ENCODE measurements at regions not wholly inside any gene's neighbourhood (a gene's known extent, or its start where the extent isn't known, plus 50 kb on each side); places are given as distances from the start of the nearest gene placed in this dataset.

GRCh38 chr3:127405010-127405598 is 117.3 kb upstream of the PRR20G start:
- H3K4me1 ChIP-seq (ENCODE audit: control extremely low read depth in 1 of 4, control insufficient read depth in 4 of 4, insufficient read depth in 4 of 4, low read length in 3 of 4): no peaks in the 10 kb centered on the region
- no peak overlapping the region for H3K4me3 ChIP-seq (ENCODE audit: control insufficient read depth in 1 of 7, extremely low read depth in 1 of 7, insufficient read depth in 4 of 7, low read depth in 2 of 7, low read length in 6 of 7)
- H3K27me3 ChIP-seq (replicated peaks in 2 of 5; ENCODE audit: control insufficient read depth in 4 of 5, insufficient read depth in 5 of 5, low read length in 4 of 5): peaks cover 0 to 26% (median 2%) of the 10 kb centered on the region in 5 experiments
- no peaks in the 10 kb centered on the region for H3K36me3 ChIP-seq (ENCODE audit: control insufficient read depth in 4 of 4, insufficient read depth in 4 of 4, low read length in 3 of 4)
- no peak overlapping the region for H3K27ac ChIP-seq (ENCODE audit: insufficient read depth in 1 of 2, low read depth in 1 of 2, low read length in 2 of 2, poor library complexity in 1 of 2, severe bottlenecking in 2 of 2)
- 69% methylated on average over 7 of the region's 8 CpGs for WGBS (ENCODE audit: insufficient coverage)
- no peak for DNase-seq
- CTCF ChIA-PET: interaction anchor here (1.0 kb wide), 1 partner anchor 31 kb away, joined by 3 read pairs; no protein-coding TSS in a partner anchor
- POLR2A ChIA-PET: no interaction called here
- no peaks in the 10 kb centered on the region for H3K9me3 ChIP-seq (ENCODE audit: control extremely low read depth in 1 of 5, control insufficient read depth in 4 of 5, insufficient read depth in 2 of 5, low read depth in 1 of 5, low read length in 4 of 5)

GRCh38 chr3:127404221-127405009 is 116.6 kb upstream of the PRR20G start:
- CTCF ChIA-PET: interaction anchor here (1.0 kb wide), 1 partner anchor 31 kb away, joined by 3 read pairs; no protein-coding TSS in a partner anchor
- H3K36me3 ChIP-seq (ENCODE audit: control insufficient read depth in 4 of 4, insufficient read depth in 4 of 4, low read length in 3 of 4): no peaks in the 10 kb centered on the region
- H3K27ac ChIP-seq (ENCODE audit: insufficient read depth in 1 of 2, low read depth in 1 of 2, low read length in 2 of 2, poor library complexity in 1 of 2, severe bottlenecking in 2 of 2): no peak overlapping the region
- 61% methylated on average over 4 of the region's 8 CpGs for WGBS (ENCODE audit: insufficient coverage)
- no peaks in the 10 kb centered on the region for H3K4me1 ChIP-seq (ENCODE audit: control extremely low read depth in 1 of 4, control insufficient read depth in 4 of 4, insufficient read depth in 4 of 4, low read length in 3 of 4)
- peaks cover 0 to 2% (median 0%) of the 10 kb centered on the region in 5 experiments for H3K9me3 ChIP-seq (ENCODE audit: control extremely low read depth in 1 of 5, control insufficient read depth in 4 of 5, insufficient read depth in 2 of 5, low read depth in 1 of 5, low read length in 4 of 5)
- H3K4me3 ChIP-seq (ENCODE audit: control insufficient read depth in 1 of 7, extremely low read depth in 1 of 7, insufficient read depth in 4 of 7, low read depth in 2 of 7, low read length in 6 of 7): no peak overlapping the region
- POLR2A ChIA-PET: no interaction called here
- peaks cover 0 to 25% (median 2%) of the 10 kb centered on the region in 5 experiments for H3K27me3 ChIP-seq (replicated peaks in 2 of 5; ENCODE audit: control insufficient read depth in 4 of 5, insufficient read depth in 5 of 5, low read length in 4 of 5)
- no peak for DNase-seq

- H3K27me3 ChIP-seq (replicated peaks in 2 of 5; ENCODE audit: control insufficient read depth in 4 of 5, insufficient read depth in 5 of 5, low read length in 4 of 5): peaks cover 0 to 21% (median 2%) of the 10 kb centered on the region in 5 experiments
- H3K36me3 ChIP-seq (ENCODE audit: control insufficient read depth in 4 of 4, insufficient read depth in 4 of 4, low read length in 3 of 4): no peaks in the 10 kb centered on the region
- no peak overlapping the region for H3K27ac ChIP-seq (ENCODE audit: insufficient read depth in 1 of 2, low read depth in 1 of 2, low read length in 2 of 2, poor library complexity in 1 of 2, severe bottlenecking in 2 of 2)
- H3K4me1 ChIP-seq (ENCODE audit: control extremely low read depth in 1 of 4, control insufficient read depth in 4 of 4, insufficient read depth in 4 of 4, low read length in 3 of 4): no peaks in the 10 kb centered on the region
- ChIA-PET CTCF (no interaction called here), POLR2A (no interaction called here)
- no peak overlapping the region for H3K4me3 ChIP-seq (ENCODE audit: control insufficient read depth in 1 of 7, extremely low read depth in 1 of 7, insufficient read depth in 4 of 7, low read depth in 2 of 7, low read length in 6 of 7)
- no CpG with 5 or more reads among the region's 2 CpGs for WGBS (ENCODE audit: insufficient coverage)
- H3K9me3 ChIP-seq (ENCODE audit: control extremely low read depth in 1 of 5, control insufficient read depth in 4 of 5, insufficient read depth in 2 of 5, low read depth in 1 of 5, low read length in 4 of 5): peaks cover 0 to 5% (median 0%) of the 10 kb centered on the region in 5 experiments
- no peak for DNase-seq
These were observed 115.9 kb upstream of the PRR20G start for GRCh38 chr3:127403795-127404194.

DNA sequence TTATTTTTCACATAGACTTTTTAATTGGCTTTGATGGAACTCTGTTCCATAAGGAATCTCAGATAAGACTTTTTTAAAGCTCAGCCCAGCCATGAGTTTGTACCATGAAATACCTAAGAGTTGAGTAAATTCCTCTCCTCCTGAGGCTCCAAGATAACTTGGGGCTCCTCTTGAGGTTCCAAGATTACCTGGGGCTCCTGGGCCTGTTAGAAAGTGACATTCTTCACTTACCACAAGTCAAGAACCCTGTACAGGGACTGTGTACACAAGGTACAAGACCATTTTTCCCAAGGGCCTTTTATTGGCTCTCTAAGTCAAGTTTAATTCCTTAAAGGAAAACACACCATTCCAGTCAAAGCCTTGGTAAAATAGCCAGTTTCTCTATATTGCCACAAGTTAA is 111.3 kb upstream of the PRR20G start:
- peaks cover 0 to 40% (median 8%) of the 10 kb centered on the region in 5 experiments for H3K27me3 ChIP-seq (replicated peaks in 2 of 5; ENCODE audit: control insufficient read depth in 4 of 5, insufficient read depth in 5 of 5, low read length in 4 of 5)
- ChIA-PET CTCF (no interaction called here), POLR2A (no interaction called here)

DNA sequence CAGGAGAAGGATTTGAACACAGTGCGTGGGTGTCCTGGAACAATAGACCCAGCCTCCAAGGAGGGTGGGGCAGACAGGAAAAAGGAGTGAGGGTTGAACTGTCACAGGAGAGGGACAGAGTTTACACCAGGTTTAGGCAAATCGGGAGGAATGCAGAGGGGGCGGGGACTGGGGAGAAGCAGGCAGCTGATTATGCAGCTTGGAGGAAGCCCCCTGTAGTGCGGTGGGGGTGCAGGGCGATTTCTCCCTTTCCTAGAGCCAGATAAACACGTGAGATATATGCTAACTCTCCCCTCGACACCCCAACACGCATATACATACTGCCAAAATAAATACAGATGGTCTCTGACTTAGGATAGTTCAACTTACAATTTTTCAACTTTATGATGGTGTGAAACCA is 108.6 kb upstream of the PRR20G start:
- ChIA-PET CTCF (no interaction called here), POLR2A (no interaction called here)
- 17% methylated on average over 4 of the region's 8 CpGs for WGBS (ENCODE audit: insufficient coverage)
- no peak overlapping the region for H3K27ac ChIP-seq (ENCODE audit: insufficient read depth in 1 of 2, low read depth in 1 of 2, low read length in 2 of 2, poor library complexity in 1 of 2, severe bottlenecking in 2 of 2)
- peaks cover 0 to 56% (median 11%) of the 10 kb centered on the region in 5 experiments for H3K27me3 ChIP-seq (replicated peaks in 2 of 5; ENCODE audit: control insufficient read depth in 4 of 5, insufficient read depth in 5 of 5, low read length in 4 of 5)
- DNase-seq: no peak
- peaks cover 0 to 5% (median 0%) of the 10 kb centered on the region in 5 experiments for H3K9me3 ChIP-seq (ENCODE audit: control extremely low read depth in 1 of 5, control insufficient read depth in 4 of 5, insufficient read depth in 2 of 5, low read depth in 1 of 5, low read length in 4 of 5)
- no peaks in the 10 kb centered on the region for H3K4me1 ChIP-seq (ENCODE audit: control extremely low read depth in 1 of 4, control insufficient read depth in 4 of 4, insufficient read depth in 4 of 4, low read length in 3 of 4)
- H3K4me3 ChIP-seq (ENCODE audit: control insufficient read depth in 1 of 7, extremely low read depth in 1 of 7, insufficient read depth in 4 of 7, low read depth in 2 of 7, low read length in 6 of 7): no peak overlapping the region
- no peaks in the 10 kb centered on the region for H3K36me3 ChIP-seq (ENCODE audit: control insufficient read depth in 4 of 4, insufficient read depth in 4 of 4, low read length in 3 of 4)

More for the DNA sequence above, 111.3 kb upstream of the PRR20G start:
- Histone ChIP-seq H3K9me3 (ENCODE audit: control extremely low read depth in 1 of 5, control insufficient read depth in 4 of 5, insufficient read depth in 2 of 5, low read depth in 1 of 5, low read length in 4 of 5) (peaks cover 0 to 5% (median 0%) of the 10 kb centered on the region in 5 experiments), H3K4me1 (ENCODE audit: control extremely low read depth in 1 of 4, control insufficient read depth in 4 of 4, insufficient read depth in 4 of 4, low read length in 3 of 4) (no peaks in the 10 kb centered on the region), H3K27ac (ENCODE audit: insufficient read depth in 1 of 2, low read depth in 1 of 2, low read length in 2 of 2, poor library complexity in 1 of 2, severe bottlenecking in 2 of 2) (no peak overlapping the region), H3K4me3 (ENCODE audit: control insufficient read depth in 1 of 7, extremely low read depth in 1 of 7, insufficient read depth in 4 of 7, low read depth in 2 of 7, low read length in 6 of 7) (no peak overlapping the region), H3K36me3 (ENCODE audit: control insufficient read depth in 4 of 4, insufficient read depth in 4 of 4, low read length in 3 of 4) (no peaks in the 10 kb centered on the region)
- no peak for DNase-seq

- peaks cover 0 to 5% (median 0%) of the 10 kb centered on the region in 5 experiments for H3K9me3 ChIP-seq (ENCODE audit: control extremely low read depth in 1 of 5, control insufficient read depth in 4 of 5, insufficient read depth in 2 of 5, low read depth in 1 of 5, low read length in 4 of 5)
- POLR2A ChIA-PET: no interaction called here
- no peaks in the 10 kb centered on the region for H3K36me3 ChIP-seq (ENCODE audit: control insufficient read depth in 4 of 4, insufficient read depth in 4 of 4, low read length in 3 of 4)
- 71% methylated on average over 9 of the region's 9 CpGs for WGBS (ENCODE audit: insufficient coverage)
- CTCF ChIA-PET: no interaction called here
- no peak overlapping the region for H3K4me3 ChIP-seq (ENCODE audit: control insufficient read depth in 1 of 7, extremely low read depth in 1 of 7, insufficient read depth in 4 of 7, low read depth in 2 of 7, low read length in 6 of 7)
- H3K4me1 ChIP-seq (ENCODE audit: control extremely low read depth in 1 of 4, control insufficient read depth in 4 of 4, insufficient read depth in 4 of 4, low read length in 3 of 4): no peaks in the 10 kb centered on the region
- H3K27me3 ChIP-seq (replicated peaks in 2 of 5; ENCODE audit: control insufficient read depth in 4 of 5, insufficient read depth in 5 of 5, low read length in 4 of 5): peaks cover 0 to 56% (median 11%) of the 10 kb centered on the region in 5 experiments
- DNase-seq: no peak
- H3K27ac ChIP-seq (ENCODE audit: insufficient read depth in 1 of 2, low read depth in 1 of 2, low read length in 2 of 2, poor library complexity in 1 of 2, severe bottlenecking in 2 of 2): no peak overlapping the region
These were observed 108.0 kb upstream of the PRR20G start for GRCh38 chr3:127395663-127396355.

Measured in common myeloid progenitor, CD34-positive (primary cell).